ENCODE measurements at regions not wholly inside any gene's neighbourhood (a gene's known extent, or its start where the extent isn't known, plus 50 kb on each side); places are given as distances from the start of the nearest gene placed in this dataset.
A peak's percentile ranks its signal among the peaks of the same experiment; 100 is the strongest.

DNA sequence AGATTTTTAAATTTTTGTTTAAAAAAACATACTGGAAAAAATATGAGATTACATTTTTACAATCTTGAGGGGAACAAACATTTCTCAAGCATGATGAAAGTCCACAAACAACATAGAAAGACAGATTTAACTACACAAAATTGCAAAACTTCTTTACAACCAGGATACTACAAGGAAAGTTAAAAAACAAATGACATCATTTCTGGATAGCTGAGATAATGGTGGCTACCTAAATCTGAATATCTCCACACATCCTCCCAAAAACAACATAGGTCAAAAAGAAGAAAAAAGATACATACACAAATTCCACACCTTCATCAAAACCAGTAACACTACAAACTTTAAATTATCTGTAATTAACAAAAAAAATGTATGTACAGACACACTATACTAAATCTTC, 120.8 kb upstream of the TNPO1 start (continued):
- TF ChIP-seq TEAD4 (IDR thresholded peaks at IDR 0.05; ENCODE audit: borderline replicate concordance, insufficient read depth) (no peak), RAD21 (IDR thresholded peaks at IDR 0.05; ENCODE audit: low read length) (no peak), USF1 (IDR thresholded peaks at IDR 0.05; ENCODE audit: borderline replicate concordance, low read depth) (no peak), CHD2 (IDR thresholded peaks at IDR 0.05; ENCODE audit: low read length, partially characterized antibody) (no peak)

DNA sequence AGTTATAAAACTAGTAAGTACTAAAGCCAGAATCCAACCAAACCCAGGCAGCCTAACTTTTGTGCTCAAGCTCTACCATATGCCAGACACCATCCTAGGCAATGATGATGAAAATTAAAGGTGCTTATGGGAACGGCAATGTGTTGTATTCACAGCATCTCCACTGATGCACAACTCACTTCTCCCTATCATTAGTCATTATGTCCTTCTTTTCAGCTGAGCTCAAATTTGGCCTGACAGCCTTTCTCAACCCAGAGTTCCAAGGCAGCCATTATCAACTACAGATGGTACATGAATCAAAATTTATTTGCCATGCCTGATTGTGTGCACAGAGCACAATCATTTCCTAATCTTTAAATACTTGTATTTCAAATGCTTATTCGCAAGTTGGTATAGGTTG, 121.6 kb upstream of the TNPO1 start:
- Histone ChIP-seq H3K4me1 (ENCODE audit: control insufficient read depth in 1 of 2, insufficient read depth in 2 of 2, low read depth in 1 of 2, low read length in 1 of 2) (peaks cover 0 to 37% of the 10 kb centered on the region in 2 experiments; a peak in 2 of 4 replicates), H3K27ac (ENCODE audit: low read depth in 2 of 2, low read length in 1 of 2) (peak overlapping the region in 1 of 2 experiments; percentile 99; a peak in 2 of 4 replicates), H3K9me3 (no peaks in the 10 kb centered on the region), H3K9me2 (no peaks in the 10 kb centered on the region), H3K4me2 (no peak overlapping the region), H4K20me1 (ENCODE audit: insufficient read depth) (no peaks in the 10 kb centered on the region), H3K9ac (no peak overlapping the region), H3F3A (replicated peaks; ENCODE audit: insufficient read depth) (no peaks in the 10 kb centered on the region), H3K27me3 (ENCODE audit: insufficient read depth) (no peaks in the 10 kb centered on the region; the same call in 1 of the 2 replicates), H3K36me3 (replicated peaks in 1 of 2; ENCODE audit: control insufficient read depth in 1 of 2, insufficient read depth in 2 of 2, low read length in 1 of 2) (no peaks in the 10 kb centered on the region), H3K4me3 (ENCODE audit: low read depth in 2 of 2, low read length in 1 of 2) (no peak overlapping the region), H2AFZ (ENCODE audit: low read depth) (no peak overlapping the region), H3K79me2 (ENCODE audit: insufficient read depth) (no peaks in the 10 kb centered on the region; the same call in 1 of the 2 replicates)
- DNase-seq, result no peak
- TF ChIP-seq FOXJ3 (CRISPR knock-in tag; IDR thresholded peaks at IDR 0.05) (no peak), MEF2A (IDR thresholded peaks at IDR 0.05; ENCODE audit: borderline replicate concordance, low read depth) (no peak), RFX5 (IDR thresholded peaks at IDR 0.05; ENCODE audit: low read length) (no peak), SIN3A (IDR thresholded peaks at IDR 0.05; ENCODE audit: borderline replicate concordance, low read depth, low read length) (no peak), EP300 (IDR thresholded peaks at IDR 0.05; ENCODE audit: borderline replicate concordance in 1 of 2, low read depth in 1 of 2, low read length in 1 of 2) (no peak), ELF1 (IDR thresholded peaks at IDR 0.05) (no peak), USF2 (IDR thresholded peaks at IDR 0.05; ENCODE audit: borderline replicate concordance, low read depth, low read length) (no peak)
- TF ChIP-seq, protein P1, sequence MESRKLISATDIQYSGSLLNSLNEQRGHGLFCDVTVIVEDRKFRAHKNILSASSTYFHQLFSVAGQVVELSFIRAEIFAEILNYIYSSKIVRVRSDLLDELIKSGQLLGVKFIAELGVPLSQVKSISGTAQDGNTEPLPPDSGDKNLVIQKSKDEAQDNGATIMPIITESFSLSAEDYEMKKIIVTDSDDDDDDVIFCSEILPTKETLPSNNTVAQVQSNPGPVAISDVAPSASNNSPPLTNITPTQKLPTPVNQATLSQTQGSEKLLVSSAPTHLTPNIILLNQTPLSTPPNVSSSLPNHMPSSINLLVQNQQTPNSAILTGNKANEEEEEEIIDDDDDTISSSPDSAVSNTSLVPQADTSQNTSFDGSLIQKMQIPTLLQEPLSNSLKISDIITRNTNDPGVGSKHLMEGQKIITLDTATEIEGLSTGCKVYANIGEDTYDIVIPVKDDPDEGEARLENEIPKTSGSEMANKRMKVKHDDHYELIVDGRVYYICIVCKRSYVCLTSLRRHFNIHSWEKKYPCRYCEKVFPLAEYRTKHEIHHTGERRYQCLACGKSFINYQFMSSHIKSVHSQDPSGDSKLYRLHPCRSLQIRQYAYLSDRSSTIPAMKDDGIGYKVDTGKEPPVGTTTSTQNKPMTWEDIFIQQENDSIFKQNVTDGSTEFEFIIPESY (IDR thresholded peaks at IDR 0.05; ENCODE audit: borderline replicate concordance, low read depth), result no peak
- 93% methylated on average over 2 of the region's 2 CpGs for WGBS (ENCODE audit: low lambda C conversion rate)
- CTCF ChIA-PET, result interaction anchor here (0.9 to 4.6 kb wide), 5 partner anchors 57 to 329 kb away, joined by 3 to 46 read pairs (median 6); partner anchors contain the start of gene TNPO1
- POLR2A ChIA-PET, result interaction anchor here (3.2 to 3.4 kb wide), 2 partner anchors 86 to 123 kb away, joined by 18 to 40 read pairs; partner anchors contain the start of gene TNPO1
